Skeletal muscle tissue (tissue), 3 donors: ENCODE measurements at regions not wholly inside any gene's neighbourhood (a gene's known extent, or its start where the extent isn't known, plus 50 kb on each side); places are given as distances from the start of the nearest gene placed in this dataset.

Source experiments
- H3K27ac ChIP-seq: one replicate; pipeline ENCODE4 v1.7.0; 2013; ENCODE audit warnings: mild to moderate bottlenecking, low read depth, low read length, inconsistent platforms
- H3K27me3 ChIP-seq, 3 donors: one replicate each; pipeline ENCODE4 v1.7.0; 2013; ENCODE audit warnings: low read length in 3 of 3; ENCODE audit not compliant: control insufficient read depth in 3 of 3, insufficient read depth in 3 of 3
- H3K36me3 ChIP-seq, 3 donors: one replicate each; pipeline ENCODE4 v1.7.0; 2013; ENCODE audit warnings: low read length in 3 of 3; ENCODE audit not compliant: control insufficient read depth in 3 of 3, insufficient read depth in 3 of 3
- H3K4me1 ChIP-seq, 3 donors: one replicate each; pipeline ENCODE4 v1.7.0; 2013; ENCODE audit warnings: low read length in 3 of 3, mild to moderate bottlenecking in 3 of 3; ENCODE audit not compliant: control insufficient read depth in 3 of 3, insufficient read depth in 3 of 3
- H3K4me3 ChIP-seq, 3 donors: one replicate each; pipeline ENCODE4 v1.7.0; 2013; ENCODE audit warnings: low read length in 3 of 3
- H3K9ac ChIP-seq, 3 donors: one replicate each; pipeline ENCODE4 v1.7.0; 2013; ENCODE audit warnings: low read length in 3 of 3, mild to moderate bottlenecking in 3 of 3, moderate library complexity in 2 of 3, low read depth in 1 of 3
- H3K9me3 ChIP-seq, 3 donors: one replicate each; pipeline ENCODE4 v1.7.0; 2013; ENCODE audit warnings: low read length in 3 of 3; ENCODE audit not compliant: control insufficient read depth in 3 of 3
- donor health status: Osteomylitis.

DNA sequence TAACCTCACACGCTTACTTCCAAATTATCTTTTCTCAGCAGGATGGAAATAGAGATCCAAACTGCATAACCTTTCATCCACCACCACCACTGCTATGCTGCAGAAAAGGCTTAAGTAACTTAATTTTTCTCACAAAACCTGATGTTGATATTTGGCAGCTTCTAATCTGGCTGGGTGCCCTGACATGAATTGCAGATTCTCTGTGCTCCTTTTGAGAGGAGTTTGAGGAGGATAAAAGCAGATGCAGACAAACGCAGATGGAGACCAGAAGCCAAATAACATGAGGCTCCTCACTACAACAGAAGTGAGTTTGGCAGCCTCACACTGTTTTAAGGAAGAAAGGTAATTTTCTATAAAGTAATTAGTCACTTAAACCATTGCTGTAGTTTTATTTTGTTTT is 646.2 kb upstream of the ATXN8OS start:
- no peaks in the 10 kb centered on the region for H3K27me3 ChIP-seq
- no peaks in the 10 kb centered on the region for H3K4me1 ChIP-seq
- H3K9me3 ChIP-seq = no peaks in the 10 kb centered on the region
- no peak overlapping the region for H3K4me3 ChIP-seq
- no peaks in the 10 kb centered on the region for H3K36me3 ChIP-seq
- no peak overlapping the region for H3K27ac ChIP-seq
- no peak overlapping the region for H3K9ac ChIP-seq

DNA sequence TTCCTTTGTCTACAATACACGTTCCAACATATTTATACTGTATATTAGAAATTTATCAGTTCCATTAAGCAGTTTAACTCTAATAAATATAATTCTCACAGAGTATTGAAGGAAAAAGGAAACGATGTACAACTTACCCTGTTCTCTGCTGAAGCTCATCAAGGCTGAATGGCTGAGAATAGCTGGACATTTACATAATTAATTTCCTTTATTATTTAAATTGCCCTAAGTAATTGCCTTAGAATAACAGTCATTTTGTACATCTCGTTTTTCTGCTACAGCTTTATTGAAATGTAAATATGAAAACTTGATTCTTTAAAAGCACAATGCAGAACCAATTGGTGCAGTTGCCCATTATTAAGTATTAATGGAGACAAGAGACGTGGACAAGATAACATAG is 648.3 kb upstream of the ATXN8OS start:
- Histone ChIP-seq H3K9me3 (no peaks in the 10 kb centered on the region), H3K27me3 (no peaks in the 10 kb centered on the region), H3K36me3 (no peaks in the 10 kb centered on the region), H3K27ac (no peak overlapping the region), H3K4me1 (no peaks in the 10 kb centered on the region), H3K9ac (no peak overlapping the region), H3K4me3 (no peak overlapping the region)

DNA sequence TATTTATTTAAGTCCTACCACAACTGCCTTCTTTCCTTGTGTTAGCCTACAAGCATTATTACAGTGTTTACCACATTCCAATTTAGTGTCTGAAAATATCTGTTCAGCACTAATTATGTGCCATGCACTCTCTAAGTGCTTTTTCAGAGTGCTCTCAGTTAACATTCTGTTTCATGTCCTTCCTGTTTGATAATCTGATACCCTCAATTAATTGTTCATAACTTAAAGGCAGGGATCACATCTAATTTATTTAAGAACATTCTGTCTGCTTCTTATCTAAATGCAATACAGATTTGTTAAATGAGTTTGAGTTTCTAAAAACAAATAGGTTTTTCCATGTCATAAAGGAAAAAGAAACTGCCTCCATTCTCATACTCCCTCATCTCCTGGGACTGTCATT is 649.6 kb upstream of the ATXN8OS start:
- H3K27me3 ChIP-seq = no peaks in the 10 kb centered on the region
- H3K36me3 ChIP-seq = no peaks in the 10 kb centered on the region
- H3K4me3 ChIP-seq = no peak overlapping the region
- no peaks in the 10 kb centered on the region for H3K9me3 ChIP-seq
- H3K9ac ChIP-seq = no peak overlapping the region
- no peak overlapping the region for H3K27ac ChIP-seq
- no peaks in the 10 kb centered on the region for H3K4me1 ChIP-seq

DNA sequence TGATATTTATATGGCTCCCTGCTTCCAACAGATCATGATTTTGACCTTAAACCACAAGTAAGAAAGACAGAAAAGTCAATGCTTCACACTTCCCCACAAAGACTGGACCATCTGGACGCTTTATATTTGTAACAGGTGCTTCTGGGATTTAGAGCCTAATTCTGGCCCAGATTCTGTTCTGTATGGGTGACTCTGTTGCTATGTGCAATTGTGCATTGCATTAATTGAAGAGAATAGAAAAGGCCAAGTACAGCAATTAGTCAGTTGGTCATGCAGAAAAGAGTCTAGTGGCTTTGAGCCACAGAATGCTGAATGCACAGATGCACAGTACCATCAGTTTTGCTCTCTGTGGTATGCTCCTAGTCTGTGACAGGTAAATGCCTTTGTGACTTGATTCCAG is 657.4 kb upstream of the ATXN8OS start:
- Histone ChIP-seq H3K36me3 (no peaks in the 10 kb centered on the region), H3K9ac (no peak overlapping the region), H3K9me3 (no peaks in the 10 kb centered on the region), H3K27ac (no peak overlapping the region), H3K4me3 (no peak overlapping the region), H3K27me3 (no peaks in the 10 kb centered on the region), H3K4me1 (no peaks in the 10 kb centered on the region)

DNA sequence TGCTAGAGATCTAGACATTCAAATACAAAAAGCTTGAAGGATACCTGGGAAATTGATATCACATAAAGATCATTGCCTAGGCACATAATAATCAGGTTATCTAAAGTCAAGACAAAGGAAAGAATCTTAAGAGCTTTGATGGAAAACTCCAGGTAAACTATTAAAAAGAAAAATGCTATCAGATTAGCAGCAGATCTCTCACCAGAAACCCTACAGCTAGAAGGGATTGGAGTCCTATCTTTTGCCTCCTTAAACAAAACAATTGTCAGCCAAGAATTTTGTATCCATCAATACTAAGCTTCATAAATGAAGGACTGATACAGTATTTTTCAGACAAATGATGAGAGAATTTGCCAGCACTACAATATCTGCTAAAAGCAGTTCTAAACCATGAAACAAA is 682.4 kb upstream of the ATXN8OS start:
- H3K27me3 ChIP-seq = no peaks in the 10 kb centered on the region
- no peaks in the 10 kb centered on the region for H3K4me1 ChIP-seq
- H3K9ac ChIP-seq = no peak overlapping the region
- H3K9me3 ChIP-seq = peaks cover 0 to 3% (median 0%) of the 10 kb centered on the region in 3 donors
- H3K4me3 ChIP-seq = no peak overlapping the region
- H3K27ac ChIP-seq = no peak overlapping the region
- no peaks in the 10 kb centered on the region for H3K36me3 ChIP-seq

DNA sequence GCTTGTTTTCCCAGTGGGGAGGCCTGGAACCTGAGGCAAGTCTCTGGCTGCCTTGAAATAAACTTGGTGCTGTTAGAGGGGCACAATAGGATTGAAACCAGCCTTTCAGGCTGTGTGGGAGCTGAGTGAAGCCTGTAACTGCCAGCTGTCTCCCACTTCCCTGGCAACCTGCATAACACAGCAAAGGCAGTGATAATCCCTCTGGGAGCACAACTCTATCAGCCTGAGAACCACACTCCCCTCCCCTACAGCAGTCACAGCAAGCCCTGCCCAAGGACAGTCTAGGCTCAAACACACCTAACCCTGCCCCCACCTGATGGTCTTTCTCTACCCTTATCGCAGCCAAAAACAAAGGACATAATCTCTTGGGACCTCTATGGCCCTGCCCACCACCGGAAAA is 683.8 kb upstream of the ATXN8OS start:
- H3K36me3 ChIP-seq = no peaks in the 10 kb centered on the region
- H3K9ac ChIP-seq = no peak overlapping the region
- H3K4me1 ChIP-seq = no peaks in the 10 kb centered on the region
- H3K27ac ChIP-seq = no peak overlapping the region
- H3K27me3 ChIP-seq = no peaks in the 10 kb centered on the region
- H3K4me3 ChIP-seq = no peak overlapping the region
- H3K9me3 ChIP-seq = peaks cover 0 to 3% (median 0%) of the 10 kb centered on the region in 3 donors

DNA sequence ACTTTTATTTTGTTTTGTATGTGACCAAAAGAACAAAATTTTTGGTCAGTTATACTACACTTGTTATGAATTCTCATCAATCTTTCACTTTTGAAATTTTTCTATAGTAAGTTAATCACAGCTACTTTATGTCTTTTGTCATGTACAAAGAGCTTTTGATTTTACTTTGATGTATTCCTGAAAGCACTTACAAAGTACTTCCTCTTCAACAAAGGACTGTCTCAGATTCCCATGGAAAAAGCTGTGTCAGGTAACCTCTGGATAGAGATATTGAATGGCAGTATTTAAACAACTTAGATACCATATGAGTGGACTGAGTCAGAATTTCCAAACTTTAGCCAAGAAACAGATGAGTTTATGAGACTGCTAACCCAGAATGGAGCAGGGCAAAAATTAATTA is 689.3 kb upstream of the ATXN8OS start:
- Histone ChIP-seq H3K9me3 (no peaks in the 10 kb centered on the region), H3K27ac (no peak overlapping the region), H3K4me3 (no peak overlapping the region), H3K4me1 (no peaks in the 10 kb centered on the region), H3K36me3 (no peaks in the 10 kb centered on the region), H3K9ac (no peak overlapping the region), H3K27me3 (no peaks in the 10 kb centered on the region)

DNA sequence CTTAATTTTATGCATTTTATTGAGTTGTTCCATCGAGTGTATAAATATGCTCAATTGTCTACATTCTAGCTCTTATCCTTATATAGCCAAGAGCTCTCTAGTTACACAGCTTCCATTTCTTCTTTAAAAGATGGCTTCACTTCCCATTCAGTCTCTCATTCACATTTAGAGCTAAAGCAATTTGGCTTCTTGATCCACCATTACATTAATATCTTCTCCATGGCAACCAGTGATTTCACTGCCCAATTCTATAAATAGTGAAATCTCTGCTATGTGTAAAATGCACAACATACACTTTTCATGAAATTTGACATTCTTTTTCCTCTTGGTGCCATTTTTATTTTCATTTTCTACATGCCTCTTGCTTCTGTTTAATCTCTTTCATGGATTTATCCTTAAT is 696.9 kb upstream of the ATXN8OS start:
- Histone ChIP-seq H3K9ac (no peak overlapping the region), H3K9me3 (no peaks in the 10 kb centered on the region), H3K36me3 (no peaks in the 10 kb centered on the region), H3K27ac (no peak overlapping the region), H3K4me1 (no peaks in the 10 kb centered on the region), H3K27me3 (no peaks in the 10 kb centered on the region), H3K4me3 (no peak overlapping the region)

DNA sequence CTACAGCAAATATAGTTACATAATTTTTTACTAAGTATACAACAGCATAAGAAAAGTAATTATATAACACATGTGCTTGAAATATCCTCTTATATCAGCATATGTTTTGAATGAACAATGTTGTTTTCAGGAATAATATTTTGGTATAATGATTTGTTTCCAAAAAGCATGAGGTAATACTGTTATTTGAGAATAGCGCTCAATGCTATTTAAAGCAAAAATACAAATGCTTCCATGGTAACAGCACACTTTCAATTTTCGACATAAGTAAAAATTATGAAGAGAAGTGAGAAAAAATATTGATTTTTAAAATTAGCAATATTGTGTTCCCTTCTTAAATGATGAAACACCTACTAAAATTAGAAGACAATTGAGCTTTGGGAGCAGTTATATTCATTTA is 715.9 kb upstream of the ATXN8OS start:
- Histone ChIP-seq H3K27me3 (no peaks in the 10 kb centered on the region), H3K9me3 (no peaks in the 10 kb centered on the region), H3K9ac (no peak overlapping the region), H3K4me1 (no peaks in the 10 kb centered on the region), H3K27ac (no peak overlapping the region), H3K4me3 (no peak overlapping the region), H3K36me3 (no peaks in the 10 kb centered on the region)

DNA sequence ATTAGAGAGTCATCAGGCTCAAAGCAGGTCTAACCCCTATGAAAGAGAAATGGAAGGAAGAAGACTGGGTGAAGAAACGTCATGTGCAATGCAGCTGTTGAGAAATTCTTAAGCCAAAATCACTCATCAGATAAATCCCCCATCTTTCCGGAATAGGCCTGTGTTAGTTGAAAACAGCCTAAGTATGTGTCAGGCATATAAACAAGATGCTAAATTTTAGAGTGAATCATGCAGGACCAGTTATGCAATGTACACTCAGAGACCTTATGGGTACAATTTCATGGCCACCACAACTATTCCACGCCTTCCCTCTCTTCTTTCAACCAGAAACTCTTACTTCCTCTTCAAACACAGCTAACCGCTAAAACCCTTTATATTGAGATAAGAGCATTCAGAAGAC is 717.7 kb upstream of the ATXN8OS start:
- Histone ChIP-seq H3K9ac (no peak overlapping the region), H3K27ac (no peak overlapping the region), H3K36me3 (no peaks in the 10 kb centered on the region), H3K4me3 (no peak overlapping the region), H3K27me3 (no peaks in the 10 kb centered on the region), H3K4me1 (no peaks in the 10 kb centered on the region), H3K9me3 (peaks cover 0 to 2% (median 0%) of the 10 kb centered on the region in 3 donors)
